Mesenchymal stem cell (in vitro differentiated cells and primary cell): ENCODE measurements at regions not wholly inside any gene's neighbourhood (a gene's known extent, or its start where the extent isn't known, plus 50 kb on each side); places are given as distances from the start of the nearest gene placed in this dataset.

ENCODE experiments used
- DNase-seq: peaks from one replicate; pipeline ENCODE4 v3.0.0-alpha.2; 2013
- H2AFZ ChIP-seq: one replicate; pipeline ENCODE4 v1.6.1; 2013; ENCODE audit warnings: low read depth, mild to moderate bottlenecking, control low read depth, inconsistent platforms, low read length, moderate library complexity
- H2AK5ac ChIP-seq: 2 replicates; pipeline ENCODE4 v1.6.1; 2013; ENCODE audit warnings: low read length, moderate library complexity, mild to moderate bottlenecking, inconsistent platforms; ENCODE audit not compliant: severe bottlenecking
- H2BK120ac ChIP-seq: one replicate; pipeline ENCODE4 v1.6.1; 2013; ENCODE audit warnings: low read depth, mild to moderate bottlenecking, inconsistent platforms, low read length, moderate library complexity
- H2BK12ac ChIP-seq, 2 experiments: one replicate each; pipeline ENCODE4 v1.6.1; 2013; ENCODE audit warnings: inconsistent platforms in 2 of 2, low read length in 2 of 2, mild to moderate bottlenecking in 2 of 2, moderate library complexity in 2 of 2, control low read depth in 1 of 2
- H2BK15ac ChIP-seq: one replicate; pipeline ENCODE4 v1.6.1; 2013; ENCODE audit warnings: mild to moderate bottlenecking, low read depth, inconsistent platforms; ENCODE audit not compliant: poor library complexity, severe bottlenecking
- H2BK5ac ChIP-seq: 2 replicates; pipeline ENCODE4 v1.6.1; 2013; ENCODE audit warnings: low read depth, mild to moderate bottlenecking, low read length, control low read depth, inconsistent platforms; ENCODE audit not compliant: poor library complexity, severe bottlenecking
- H3K14ac ChIP-seq, 2 experiments: one replicate each; pipeline ENCODE4 v1.6.1; 2013; ENCODE audit warnings: inconsistent platforms in 2 of 2, low read length in 2 of 2, control low read depth in 1 of 2, mild to moderate bottlenecking in 1 of 2, moderate library complexity in 1 of 2
- H3K18ac ChIP-seq, 2 experiments: one replicate each; pipeline ENCODE4 v1.6.1; 2013; ENCODE audit warnings: inconsistent platforms in 2 of 2, low read length in 2 of 2, control low read depth in 1 of 2, low read depth in 1 of 2, mild to moderate bottlenecking in 1 of 2
- H3K23ac ChIP-seq, 2 experiments: one replicate each; pipeline ENCODE4 v1.6.1; 2013; ENCODE audit warnings: inconsistent platforms in 2 of 2, low read length in 2 of 2, mild to moderate bottlenecking in 2 of 2, moderate library complexity in 2 of 2, control low read depth in 1 of 2
- H3K27ac ChIP-seq: 2 replicates; pipeline ENCODE4 v1.5.1; 2013; ENCODE audit warnings: mild to moderate bottlenecking, moderate library complexity, low read length, control low read depth, inconsistent platforms; ENCODE audit not compliant: poor library complexity, severe bottlenecking
- H3K27me3 ChIP-seq, 2 experiments: 2 replicates each; pipeline versions ENCODE4 v1.6.1 to v1.7.0; 2013; ENCODE audit warnings: low read length in 2 of 2, mild to moderate bottlenecking in 2 of 2, moderate library complexity in 2 of 2, control low read depth in 1 of 2, inconsistent platforms in 1 of 2; ENCODE audit not compliant: control insufficient read depth in 1 of 2, insufficient read depth in 1 of 2
- H3K36me3 ChIP-seq, 2 experiments: 2 replicates each; pipeline versions ENCODE4 v1.6.1 to v1.7.0; 2013; ENCODE audit warnings: low read length in 2 of 2, control low read depth in 1 of 2, inconsistent platforms in 1 of 2, low read depth in 1 of 2, mild to moderate bottlenecking in 1 of 2; ENCODE audit not compliant: insufficient read depth in 2 of 2, control insufficient read depth in 1 of 2
- H3K4ac ChIP-seq, 2 experiments: one replicate each; pipeline ENCODE4 v1.6.1; 2013; ENCODE audit warnings: inconsistent platforms in 2 of 2, low read length in 2 of 2, mild to moderate bottlenecking in 2 of 2, moderate library complexity in 2 of 2, control low read depth in 1 of 2, low read depth in 1 of 2
- H3K4me1 ChIP-seq: 2 replicates; pipeline ENCODE4 v1.6.1; 2013; ENCODE audit warnings: low read depth, low read length, control low read depth; ENCODE audit not compliant: control insufficient read depth, insufficient read depth
- H3K4me2 ChIP-seq: 2 replicates; pipeline ENCODE4 v1.6.1; 2013; ENCODE audit warnings: low read length, mild to moderate bottlenecking, inconsistent platforms; ENCODE audit not compliant: poor library complexity, severe bottlenecking
- H3K4me3 ChIP-seq, 2 experiments: 2 replicates each; pipeline versions ENCODE4 v1.5.1 to v1.7.0; 2013; ENCODE audit warnings: low read length in 2 of 2, mild to moderate bottlenecking in 2 of 2, control low read depth in 1 of 2, low read depth in 1 of 2; ENCODE audit not compliant: insufficient read depth in 1 of 2
- H3K79me1 ChIP-seq: replicated peaks from 2 replicates; pipeline ENCODE4 v1.6.1; 2013; ENCODE audit warnings: mild to moderate bottlenecking, control low read depth, low read length, inconsistent platforms; ENCODE audit not compliant: poor library complexity, severe bottlenecking
- H3K9ac ChIP-seq: 2 replicates; pipeline ENCODE4 v1.7.0; 2013; ENCODE audit warnings: mild to moderate bottlenecking, low read length, moderate library complexity
- H3K9me3 ChIP-seq: 2 replicates; pipeline ENCODE4 v1.7.0; 2013; ENCODE audit warnings: mild to moderate bottlenecking, low read length; ENCODE audit not compliant: control insufficient read depth
- H4K8ac ChIP-seq: one replicate; pipeline ENCODE4 v1.6.1; 2013; ENCODE audit warnings: inconsistent platforms, mild to moderate bottlenecking, low read length, moderate library complexity
- H4K91ac ChIP-seq: one replicate; pipeline ENCODE4 v1.6.1; 2013; ENCODE audit warnings: mild to moderate bottlenecking, low read length, inconsistent platforms
- WGBS: methylation state at CpG from one replicate; pipeline ENCODE4 v1.1.7; 2013; ENCODE audit warnings: mixed read lengths; 5-methylcytosine and 5-hydroxymethylcytosine counted together

GRCh38 chr2:12330916-12331315 lies 385.8 kb upstream of the TRIB2 start:
- H2BK120ac ChIP-seq, result no peak overlapping the region
- no peak overlapping the region for H3K4me2 ChIP-seq
- H3K4ac ChIP-seq, result no peak overlapping the region

GRCh38 chr2:12331698-12332097 lies 385.0 kb upstream of the TRIB2 start:
- H2BK15ac ChIP-seq, result no peak overlapping the region
- no peaks in the 10 kb centered on the region for H3K36me3 ChIP-seq
- H4K8ac ChIP-seq, result no peak overlapping the region
- no peak overlapping the region for H2BK5ac ChIP-seq
- DNase-seq, result no peak
- no peaks in the 10 kb centered on the region for H3K27me3 ChIP-seq
- no peak overlapping the region for H2BK12ac ChIP-seq
- peaks cover 6% of the 10 kb centered on the region for H3K4me1 ChIP-seq
- H3K27ac ChIP-seq, result no peak overlapping the region
- H3K4me3 ChIP-seq, result no peak overlapping the region
- no peak overlapping the region for H3K23ac ChIP-seq
- no peaks in the 10 kb centered on the region for H3K79me1 ChIP-seq
- H2AFZ ChIP-seq, result no peak overlapping the region
- WGBS, result no CpG with 5 or more reads among the region's 2 CpGs
- H4K91ac ChIP-seq, result no peak overlapping the region
- no peak overlapping the region for H3K18ac ChIP-seq
- no peak overlapping the region for H3K4me2 ChIP-seq
- H2BK120ac ChIP-seq, result no peak overlapping the region
- no peak overlapping the region for H3K4ac ChIP-seq
- no peak overlapping the region for H3K9ac ChIP-seq
- no peak overlapping the region for H3K14ac ChIP-seq
- no peak overlapping the region for H2AK5ac ChIP-seq
- H3K9me3 ChIP-seq, result no peaks in the 10 kb centered on the region

More at GRCh38 chr2:12330916-12331315, 385.8 kb upstream of the TRIB2 start:
- H2AFZ ChIP-seq, result no peak overlapping the region
- 66% methylated on average over 3 of the region's 3 CpGs for WGBS
- H3K14ac ChIP-seq, result no peak overlapping the region
- no peaks in the 10 kb centered on the region for H3K9me3 ChIP-seq
- H3K4me3 ChIP-seq, result no peak overlapping the region
- no peak overlapping the region for H2BK5ac ChIP-seq
- no peak overlapping the region for H3K9ac ChIP-seq
- no peak overlapping the region for H2BK15ac ChIP-seq
- no peak overlapping the region for H3K23ac ChIP-seq
- H4K91ac ChIP-seq, result no peak overlapping the region
- no peak overlapping the region for H3K27ac ChIP-seq
- peak; percentile 69 for DNase-seq
- no peaks in the 10 kb centered on the region for H3K79me1 ChIP-seq
- H3K27me3 ChIP-seq, result no peaks in the 10 kb centered on the region
- no peak overlapping the region for H4K8ac ChIP-seq
- no peak overlapping the region for H2BK12ac ChIP-seq
- H2AK5ac ChIP-seq, result no peak overlapping the region
- no peaks in the 10 kb centered on the region for H3K36me3 ChIP-seq
- peaks cover 9% of the 10 kb centered on the region for H3K4me1 ChIP-seq
- H3K18ac ChIP-seq, result peak overlapping the region in 1 of 2 experiments; percentile 8

GRCh38 chr2:12333293-12333692 lies 383.4 kb upstream of the TRIB2 start:
- no peak overlapping the region for H3K4ac ChIP-seq
- peaks cover 6% of the 10 kb centered on the region for H3K4me1 ChIP-seq
- no peaks in the 10 kb centered on the region for H3K27me3 ChIP-seq
- 80% methylated on average over 2 of the region's 2 CpGs for WGBS
- H3K9ac ChIP-seq, result no peak overlapping the region
- H2AFZ ChIP-seq, result no peak overlapping the region
- H4K91ac ChIP-seq, result no peak overlapping the region
- H3K27ac ChIP-seq, result no peak overlapping the region
- no peak overlapping the region for H2BK5ac ChIP-seq
- H2BK120ac ChIP-seq, result no peak overlapping the region
- H4K8ac ChIP-seq, result no peak overlapping the region
- DNase-seq, result no peak
- H3K4me2 ChIP-seq, result no peak overlapping the region
- H3K4me3 ChIP-seq, result no peak overlapping the region
- H3K36me3 ChIP-seq, result no peaks in the 10 kb centered on the region
- H3K79me1 ChIP-seq, result no peaks in the 10 kb centered on the region
- H2BK15ac ChIP-seq, result no peak overlapping the region
- no peak overlapping the region for H2AK5ac ChIP-seq
- H3K23ac ChIP-seq, result no peak overlapping the region
- no peak overlapping the region for H2BK12ac ChIP-seq
- H3K9me3 ChIP-seq, result no peaks in the 10 kb centered on the region
- no peak overlapping the region for H3K18ac ChIP-seq
- no peak overlapping the region for H3K14ac ChIP-seq

GRCh38 chr2:12334412-12334966 lies 382.2 kb upstream of the TRIB2 start:
- Histone ChIP-seq H3K9ac (no peak overlapping the region), H3K23ac (no peak overlapping the region), H4K91ac (no peak overlapping the region), H3K27me3 (no peaks in the 10 kb centered on the region), H4K8ac (no peak overlapping the region), H3K36me3 (no peaks in the 10 kb centered on the region), H2BK5ac (no peak overlapping the region), H3K4me3 (no peak overlapping the region), H3K27ac (no peak overlapping the region), H3K9me3 (no peaks in the 10 kb centered on the region), H3K79me1 (no peaks in the 10 kb centered on the region), H3K4me1 (peaks cover 6% of the 10 kb centered on the region), H3K4ac (no peak overlapping the region), H2BK12ac (peak overlapping the region; percentile 61 to 75), H3K18ac (no peak overlapping the region), H3K4me2 (no peak overlapping the region), H2BK15ac (no peak overlapping the region), H2AK5ac (no peak overlapping the region), H2BK120ac (no peak overlapping the region), H3K14ac (no peak overlapping the region), H2AFZ (no peak overlapping the region)
- WGBS, result 73% methylated on average over 11 of the region's 11 CpGs
- no peak for DNase-seq
